ENCODE measurements at regions not wholly inside any gene's neighbourhood (a gene's known extent, or its start where the extent isn't known, plus 50 kb on each side); places are given as distances from the start of the nearest gene placed in this dataset.

GRCh38 chr15:38843736-38844590, 279.3 kb upstream of the RASGRP1 start:
- Histone ChIP-seq H4K20me1 (ENCODE audit: insufficient read depth, low read length) (no peaks in the 10 kb centered on the region), H3F3A (ENCODE audit: insufficient read depth, low read length) (no peaks in the 10 kb centered on the region), H3K27ac (ENCODE audit: low read length) (no peak overlapping the region), H2AFZ (ENCODE audit: low read length) (no peak overlapping the region), H3K9me3 (replicated peaks; ENCODE audit: insufficient read depth, low read length) (no peaks in the 10 kb centered on the region), H3K4me1 (ENCODE audit: low read length) (no peaks in the 10 kb centered on the region), H3K4me3 (ENCODE audit: low read length) (no peak overlapping the region), H3K27me3 (replicated peaks; ENCODE audit: insufficient read depth, low read length) (no peaks in the 10 kb centered on the region), H3K9me2 (replicated peaks; ENCODE audit: insufficient read depth, low read length) (no peaks in the 10 kb centered on the region), H3K36me3 (replicated peaks; ENCODE audit: insufficient read depth, low read length) (no peaks in the 10 kb centered on the region), H3K4me2 (ENCODE audit: low read depth, low read length) (no peak overlapping the region), H3K9ac (ENCODE audit: low read length) (no peak overlapping the region), H3K79me2 (ENCODE audit: low read length) (no peaks in the 10 kb centered on the region)
- TF ChIP-seq, protein P1, sequence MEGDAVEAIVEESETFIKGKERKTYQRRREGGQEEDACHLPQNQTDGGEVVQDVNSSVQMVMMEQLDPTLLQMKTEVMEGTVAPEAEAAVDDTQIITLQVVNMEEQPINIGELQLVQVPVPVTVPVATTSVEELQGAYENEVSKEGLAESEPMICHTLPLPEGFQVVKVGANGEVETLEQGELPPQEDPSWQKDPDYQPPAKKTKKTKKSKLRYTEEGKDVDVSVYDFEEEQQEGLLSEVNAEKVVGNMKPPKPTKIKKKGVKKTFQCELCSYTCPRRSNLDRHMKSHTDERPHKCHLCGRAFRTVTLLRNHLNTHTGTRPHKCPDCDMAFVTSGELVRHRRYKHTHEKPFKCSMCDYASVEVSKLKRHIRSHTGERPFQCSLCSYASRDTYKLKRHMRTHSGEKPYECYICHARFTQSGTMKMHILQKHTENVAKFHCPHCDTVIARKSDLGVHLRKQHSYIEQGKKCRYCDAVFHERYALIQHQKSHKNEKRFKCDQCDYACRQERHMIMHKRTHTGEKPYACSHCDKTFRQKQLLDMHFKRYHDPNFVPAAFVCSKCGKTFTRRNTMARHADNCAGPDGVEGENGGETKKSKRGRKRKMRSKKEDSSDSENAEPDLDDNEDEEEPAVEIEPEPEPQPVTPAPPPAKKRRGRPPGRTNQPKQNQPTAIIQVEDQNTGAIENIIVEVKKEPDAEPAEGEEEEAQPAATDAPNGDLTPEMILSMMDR (IDR thresholded peaks at IDR 0.05; ENCODE audit: low read length), result no peak
- TF ChIP-seq EZH2phosphoT487 (IDR thresholded peaks at IDR 0.05; ENCODE audit: low read length) (no peak), EZH2 (optimal IDR thresholded peaks at IDR 0.05; ENCODE audit: low read depth, low read length) (no peak)
- DNase-seq, result no peak

- no peak for DNase-seq
- H3K79me2 ChIP-seq (ENCODE audit: low read length), result no peaks in the 10 kb centered on the region
- H3K9ac ChIP-seq (ENCODE audit: low read length), result no peak overlapping the region
- no peak overlapping the region for H3K27ac ChIP-seq (ENCODE audit: low read length)
- H3F3A ChIP-seq (ENCODE audit: insufficient read depth, low read length), result no peaks in the 10 kb centered on the region
- no peak overlapping the region for H2AFZ ChIP-seq (ENCODE audit: low read length)
- no peak overlapping the region for H3K4me3 ChIP-seq (ENCODE audit: low read length)
- no peaks in the 10 kb centered on the region for H3K4me1 ChIP-seq (ENCODE audit: low read length)
- no peak overlapping the region for H3K4me2 ChIP-seq (ENCODE audit: low read depth, low read length)
- TF ChIP-seq, protein P1 (IDR thresholded peaks at IDR 0.05; ENCODE audit: low read length), result no peak
- TF ChIP-seq EZH2 (optimal IDR thresholded peaks at IDR 0.05; ENCODE audit: low read depth, low read length) (no peak), EZH2phosphoT487 (IDR thresholded peaks at IDR 0.05; ENCODE audit: low read length) (no peak)
- H3K9me3 ChIP-seq (replicated peaks; ENCODE audit: insufficient read depth, low read length), result no peaks in the 10 kb centered on the region
- H3K9me2 ChIP-seq (replicated peaks; ENCODE audit: insufficient read depth, low read length), result no peaks in the 10 kb centered on the region
- no peaks in the 10 kb centered on the region for H3K27me3 ChIP-seq (replicated peaks; ENCODE audit: insufficient read depth, low read length)
- no peaks in the 10 kb centered on the region for H4K20me1 ChIP-seq (ENCODE audit: insufficient read depth, low read length)
- H3K36me3 ChIP-seq (replicated peaks; ENCODE audit: insufficient read depth, low read length), result no peaks in the 10 kb centered on the region
These were observed 280.1 kb upstream of the RASGRP1 start for GRCh38 chr15:38844736-38845135.

GRCh38 chr15:38846346-38846745, 281.7 kb upstream of the RASGRP1 start:
- no peak overlapping the region for H3K27ac ChIP-seq (ENCODE audit: low read length)
- H2AFZ ChIP-seq (ENCODE audit: low read length), result no peak overlapping the region
- no peaks in the 10 kb centered on the region for H3K79me2 ChIP-seq (ENCODE audit: low read length)
- no peaks in the 10 kb centered on the region for H3K27me3 ChIP-seq (replicated peaks; ENCODE audit: insufficient read depth, low read length)
- no peak for DNase-seq
- H3K4me3 ChIP-seq (ENCODE audit: low read length), result no peak overlapping the region
- no peaks in the 10 kb centered on the region for H3K4me1 ChIP-seq (ENCODE audit: low read length)
- no peak overlapping the region for H3K9ac ChIP-seq (ENCODE audit: low read length)
- no peaks in the 10 kb centered on the region for H3K9me2 ChIP-seq (replicated peaks; ENCODE audit: insufficient read depth, low read length)
- TF ChIP-seq EZH2phosphoT487 (IDR thresholded peaks at IDR 0.05; ENCODE audit: low read length) (no peak), EZH2 (optimal IDR thresholded peaks at IDR 0.05; ENCODE audit: low read depth, low read length) (no peak)
- TF ChIP-seq, protein P1 (IDR thresholded peaks at IDR 0.05; ENCODE audit: low read length), result no peak
- H3F3A ChIP-seq (ENCODE audit: insufficient read depth, low read length), result no peaks in the 10 kb centered on the region
- H4K20me1 ChIP-seq (ENCODE audit: insufficient read depth, low read length), result no peaks in the 10 kb centered on the region
- H3K9me3 ChIP-seq (replicated peaks; ENCODE audit: insufficient read depth, low read length), result no peaks in the 10 kb centered on the region
- H3K4me2 ChIP-seq (ENCODE audit: low read depth, low read length), result no peak overlapping the region
- no peaks in the 10 kb centered on the region for H3K36me3 ChIP-seq (replicated peaks; ENCODE audit: insufficient read depth, low read length)

Measured in MM.1S (cell line).